Stimulated activated naive CD8-positive, alpha-beta T cell treated with anti-CD3 and anti-CD28 coated beads, Interleukin-15, amount 100 ng/mL, for 72 hours (primary cell): ENCODE measurements at regions not wholly inside any gene's neighbourhood (a gene's known extent, or its start where the extent isn't known, plus 50 kb on each side); places are given as distances from the start of the nearest gene placed in this dataset.

Source experiments
- ATAC-seq: fragments of 150-1000 bp; cut with Tn5 transposase; 2 replicates; pipeline ENCODE4 v1.10.0; 2021; ENCODE audit warnings: mild to moderate bottlenecking, moderate library complexity
- DNase-seq, 2 donors: peaks; one replicate each; pipeline ENCODE4 v3.0.0; 2021 to 2022
- H3K27ac Mint-ChIP-seq, 2 donors: one replicate each; pipeline ENCODE4 v1.8.0; 2022; ENCODE audit warnings: mild to moderate bottlenecking in 2 of 2, mixed read lengths in 2 of 2, moderate library complexity in 2 of 2
- H3K27me3 Mint-ChIP-seq: one replicate; pipeline ENCODE4 v1.8.0; 2022; ENCODE audit warnings: mixed read lengths
- H3K4me1 Mint-ChIP-seq: one replicate; pipeline ENCODE4 v1.8.0; 2022; ENCODE audit warnings: mild to moderate bottlenecking, mixed read lengths
- H3K4me3 Mint-ChIP-seq, 2 donors: one replicate each; pipeline ENCODE4 v1.8.0; 2022; ENCODE audit warnings: mild to moderate bottlenecking in 2 of 2, mixed read lengths in 2 of 2, moderate library complexity in 1 of 2
- H3K9me3 Mint-ChIP-seq, 2 donors: one replicate each; pipeline ENCODE4 v1.8.0; 2022; ENCODE audit warnings: mixed read lengths in 2 of 2

DNA sequence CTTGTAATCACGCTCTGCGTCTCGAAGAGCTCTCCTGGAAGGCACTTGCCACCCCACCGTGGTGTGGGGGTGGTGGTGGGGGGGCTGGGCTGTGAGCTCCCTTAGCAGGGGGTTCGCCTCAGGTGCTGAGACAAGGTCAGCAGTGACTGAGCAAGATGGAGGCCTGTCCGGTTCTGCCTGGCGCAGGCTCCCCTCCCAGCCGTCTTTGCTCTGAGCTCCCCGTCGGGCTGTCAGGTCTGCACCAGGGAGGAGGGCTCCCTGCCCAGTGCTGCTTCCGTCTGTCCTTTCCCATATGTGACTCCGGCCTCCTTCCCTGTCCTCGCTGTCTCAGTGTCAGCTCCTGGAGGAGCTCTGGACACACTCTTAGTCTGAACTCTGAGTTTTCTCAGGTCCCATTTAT is 80.0 kb downstream of the PLXNA1 start:
- Mint-ChIP-seq H3K27me3 (peaks cover 47% of the 10 kb centered on the region), H3K4me1 (no peaks in the 10 kb centered on the region), H3K4me3 (no peak overlapping the region), H3K9me3 (peaks cover 0 to 6% of the 10 kb centered on the region in 2 donors), H3K27ac (no peak overlapping the region)
- ATAC-seq: no peak
- DNase-seq: no peak

DNA sequence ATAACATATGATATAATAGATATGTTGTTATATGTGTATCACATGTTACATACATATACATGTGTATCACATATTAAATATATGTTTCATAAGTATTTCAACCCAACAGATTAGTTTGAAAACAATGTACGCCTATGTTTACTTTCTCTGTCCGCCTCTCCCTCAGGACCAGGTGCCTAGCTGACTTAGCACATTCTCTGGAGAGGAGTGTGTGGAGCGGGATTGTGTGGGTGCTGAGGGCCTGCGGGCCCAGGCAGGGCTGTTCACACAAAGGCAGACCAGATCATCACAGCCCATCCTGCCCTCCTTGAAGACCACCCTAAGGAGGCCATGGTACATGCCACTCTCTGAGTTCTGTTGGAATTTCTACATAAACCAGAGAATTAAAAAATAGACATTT is 81.0 kb downstream of the PLXNA1 start:
- H3K27ac Mint-ChIP-seq: peak overlapping the region in 1 of 2 donors; percentile 74

DNA sequence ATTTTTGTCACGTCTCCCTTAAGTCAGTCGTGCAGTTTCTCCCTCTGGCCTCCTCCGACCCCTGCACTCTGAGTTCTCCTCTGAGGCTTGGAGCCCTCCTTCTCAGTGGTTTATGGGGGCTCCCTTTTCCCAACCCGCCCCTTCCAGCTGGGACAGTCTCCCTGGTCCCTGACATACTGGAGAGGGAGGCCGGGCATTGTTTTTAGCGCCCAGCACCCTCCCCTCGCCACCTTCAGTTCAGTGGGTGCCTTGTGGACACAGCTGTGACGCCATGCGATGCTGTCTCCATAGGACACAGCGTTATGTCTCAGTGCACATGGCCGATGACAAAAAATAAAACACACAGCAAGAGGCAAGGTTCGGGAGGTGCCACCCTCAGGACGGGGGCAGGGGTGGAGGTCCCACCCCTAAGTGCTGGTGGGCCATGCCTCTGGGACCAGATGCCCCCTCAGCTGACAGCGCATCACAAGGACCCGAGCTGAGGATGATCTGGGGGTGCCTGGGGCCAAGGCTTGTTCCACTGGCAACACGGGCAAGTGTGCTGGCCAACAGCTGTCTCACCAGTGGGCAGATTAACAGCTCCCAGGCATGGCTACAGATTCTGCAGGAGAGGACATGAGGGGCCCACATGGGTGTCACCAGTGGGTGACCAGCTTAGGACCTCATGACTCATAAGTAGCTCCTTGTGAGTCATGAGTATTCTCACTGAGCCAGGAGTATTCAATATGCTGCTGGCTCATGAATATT is 81.6 kb downstream of the PLXNA1 start:
- Mint-ChIP-seq H3K27me3 (peaks cover 43% of the 10 kb centered on the region), H3K9me3 (peaks cover 0 to under 1% of the 10 kb centered on the region in 2 donors), H3K27ac (no peak overlapping the region), H3K4me1 (no peaks in the 10 kb centered on the region), H3K4me3 (no peak overlapping the region)
- ATAC-seq: no peak
- DNase-seq: no peak

More for the DNA sequence above, 81.0 kb downstream of the PLXNA1 start:
- Mint-ChIP-seq H3K9me3 (peaks cover 0 to 6% of the 10 kb centered on the region in 2 donors), H3K27me3 (peaks cover 50% of the 10 kb centered on the region), H3K4me3 (no peak overlapping the region), H3K4me1 (no peaks in the 10 kb centered on the region)
- ATAC-seq (no peak), DNase-seq (no peak)

DNA sequence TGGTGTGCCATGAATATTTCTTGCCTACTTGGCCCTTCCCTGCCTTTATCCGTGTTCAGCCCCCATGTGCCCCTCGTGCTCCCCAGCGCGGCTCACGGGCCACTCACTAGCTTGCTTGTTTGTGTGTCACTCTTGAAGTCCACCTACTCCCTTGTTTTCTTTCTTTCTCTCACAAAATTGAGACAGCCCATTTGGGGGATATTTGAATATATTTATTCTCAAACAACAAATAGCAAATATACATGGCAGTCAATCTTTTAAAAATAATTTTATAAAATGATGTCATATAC is 82.2 kb downstream of the PLXNA1 start:
- H3K4me1 Mint-ChIP-seq: no peaks in the 10 kb centered on the region
- no peak overlapping the region for H3K27ac Mint-ChIP-seq
- no peak for ATAC-seq
- no peak overlapping the region for H3K4me3 Mint-ChIP-seq
- H3K27me3 Mint-ChIP-seq: peaks cover 41% of the 10 kb centered on the region
- no peak for DNase-seq
- H3K9me3 Mint-ChIP-seq: no peaks in the 10 kb centered on the region

DNA sequence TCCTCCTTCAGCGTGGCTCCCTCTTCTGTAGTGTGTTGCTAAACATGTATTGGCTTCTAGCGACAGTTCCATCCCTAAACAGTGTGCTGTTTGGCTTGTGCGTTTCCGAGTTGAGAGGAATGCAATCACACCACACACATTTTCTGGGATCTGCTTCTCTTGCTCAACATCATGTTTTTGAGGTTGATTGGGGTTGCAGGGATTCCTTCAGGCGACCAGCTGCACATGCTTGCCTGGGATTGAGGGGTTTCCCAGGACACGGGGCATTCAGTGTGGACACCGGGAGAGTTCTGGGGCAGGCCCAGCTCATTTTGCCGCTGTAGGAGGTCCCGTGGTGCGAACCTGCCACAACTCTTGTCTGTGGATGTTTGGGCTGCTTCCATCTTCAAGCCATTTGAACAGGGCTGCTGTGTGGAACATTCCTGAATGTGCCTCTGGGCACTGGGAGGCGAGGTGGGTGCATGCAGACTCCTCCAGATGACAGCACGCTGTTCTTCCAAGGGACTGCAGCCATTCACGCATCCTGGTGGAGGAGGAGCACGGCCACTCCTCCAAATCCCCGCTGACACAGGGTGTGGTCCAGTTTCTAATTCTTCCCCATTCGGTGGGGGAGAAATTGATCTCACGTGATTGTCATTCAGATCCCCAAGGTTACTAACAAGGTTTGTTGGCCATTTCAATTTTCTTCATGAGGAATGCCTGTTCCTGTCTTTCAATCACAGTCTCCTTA is 82.8 kb downstream of the PLXNA1 start:
- ATAC-seq (no peak), DNase-seq (no peak)
- Mint-ChIP-seq H3K4me3 (no peak overlapping the region), H3K4me1 (no peaks in the 10 kb centered on the region), H3K27ac (no peak overlapping the region), H3K9me3 (no peaks in the 10 kb centered on the region), H3K27me3 (peaks cover 41% of the 10 kb centered on the region)

DNA sequence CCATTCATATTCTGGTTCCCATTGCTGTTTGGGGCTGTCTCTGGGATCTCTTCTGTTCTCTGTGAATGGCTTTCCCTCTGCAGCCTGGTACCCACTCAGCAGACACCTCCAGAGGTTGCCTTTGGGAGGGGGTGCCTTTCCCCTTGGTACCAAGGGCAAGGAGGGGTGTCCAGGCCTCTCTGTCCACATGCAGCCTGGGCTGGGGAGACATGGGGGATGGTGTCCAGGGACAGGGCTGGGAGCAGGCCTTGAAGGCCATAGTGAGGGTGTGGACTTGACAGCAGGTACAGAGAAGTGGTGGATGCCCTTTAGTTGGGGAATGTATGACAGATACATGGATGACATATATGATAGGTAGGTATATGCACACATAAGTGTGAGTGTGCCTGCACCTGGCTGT is 83.7 kb downstream of the PLXNA1 start:
- no peak overlapping the region for H3K4me3 Mint-ChIP-seq
- DNase-seq: no peak
- H3K27ac Mint-ChIP-seq: no peak overlapping the region
- H3K27me3 Mint-ChIP-seq: peaks cover 38% of the 10 kb centered on the region
- H3K9me3 Mint-ChIP-seq: no peaks in the 10 kb centered on the region
- ATAC-seq: no peak
- H3K4me1 Mint-ChIP-seq: no peaks in the 10 kb centered on the region

DNA sequence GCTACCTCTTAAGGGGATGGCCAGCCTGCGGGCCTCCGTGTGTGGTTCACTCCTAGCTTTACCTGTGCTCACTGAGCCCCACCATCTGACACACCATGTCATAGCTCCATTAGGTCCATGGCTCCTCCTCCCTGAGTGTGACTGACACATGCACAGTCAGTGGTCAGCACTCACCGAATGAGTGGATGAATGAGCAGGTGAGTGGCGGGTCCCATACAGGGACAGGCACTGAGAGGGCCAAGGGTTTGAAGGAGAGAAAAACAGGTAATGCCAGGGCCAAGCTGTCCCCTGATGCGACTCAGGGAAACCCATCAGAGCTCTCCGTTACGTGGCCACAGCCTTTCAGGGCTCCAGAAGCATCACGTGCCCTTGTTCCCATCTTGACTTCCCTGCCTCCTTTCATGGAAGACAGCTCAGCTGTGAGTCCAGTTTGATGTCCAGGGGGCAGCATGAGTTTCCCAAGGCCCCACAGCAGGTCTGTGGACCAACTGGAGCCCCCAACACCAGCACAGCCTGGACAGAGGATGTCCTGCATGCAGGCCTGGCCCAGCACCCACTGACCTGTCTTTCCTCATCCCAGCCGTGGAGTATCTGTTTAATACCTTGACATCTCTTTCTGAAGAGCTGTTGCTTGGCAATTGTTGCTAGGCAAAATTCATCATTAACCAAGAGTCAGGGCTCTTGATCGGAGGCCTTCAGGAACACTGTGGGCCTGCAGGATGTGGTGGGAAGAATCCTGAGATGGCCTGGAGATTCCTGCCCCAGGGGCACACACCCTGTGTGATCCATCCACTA is 84.4 kb downstream of the PLXNA1 start:
- DNase-seq (no peak), ATAC-seq (no peak)
- Mint-ChIP-seq H3K27me3 (peaks cover 34% of the 10 kb centered on the region), H3K4me1 (no peaks in the 10 kb centered on the region), H3K27ac (no peak overlapping the region), H3K4me3 (no peak overlapping the region), H3K9me3 (no peaks in the 10 kb centered on the region)

DNA sequence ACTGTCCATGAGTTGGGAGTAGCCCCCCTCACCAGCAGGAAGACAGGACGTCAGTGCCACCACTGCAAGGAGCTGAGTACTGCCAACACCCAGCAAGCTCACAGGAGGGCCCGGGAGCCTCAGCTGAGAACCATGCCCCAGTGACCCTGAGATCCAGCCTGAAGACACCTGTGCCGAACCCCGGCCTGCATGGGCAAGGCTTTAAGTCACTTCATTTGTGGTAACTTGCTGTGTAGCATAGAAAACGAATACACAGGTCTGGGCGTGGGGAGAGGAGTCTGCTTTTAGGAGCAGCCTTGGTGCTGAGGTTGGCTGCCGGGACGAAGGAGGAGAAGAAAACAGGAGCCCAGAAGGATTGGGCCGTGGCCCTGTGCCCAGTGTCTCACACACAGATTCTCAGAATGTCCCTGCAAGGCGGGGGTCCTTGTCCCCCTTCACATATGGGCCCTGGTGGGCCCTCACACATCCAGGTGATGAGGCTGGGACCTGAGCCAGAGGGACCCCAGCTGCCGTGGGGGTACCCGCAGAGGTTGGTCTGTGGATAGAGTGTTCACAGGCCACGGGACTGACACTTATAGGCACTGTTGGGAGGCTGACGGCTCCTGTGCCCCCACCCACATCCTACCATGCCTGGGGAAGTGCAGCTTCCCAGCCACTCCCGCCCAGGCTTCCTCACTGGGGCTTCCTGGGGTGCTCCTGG is 85.3 kb downstream of the PLXNA1 start:
- Mint-ChIP-seq H3K27ac (no peak overlapping the region), H3K27me3 (peaks cover 28% of the 10 kb centered on the region), H3K4me1 (no peaks in the 10 kb centered on the region), H3K9me3 (no peaks in the 10 kb centered on the region), H3K4me3 (no peak overlapping the region)
- ATAC-seq (no peak), DNase-seq (no peak)

DNA sequence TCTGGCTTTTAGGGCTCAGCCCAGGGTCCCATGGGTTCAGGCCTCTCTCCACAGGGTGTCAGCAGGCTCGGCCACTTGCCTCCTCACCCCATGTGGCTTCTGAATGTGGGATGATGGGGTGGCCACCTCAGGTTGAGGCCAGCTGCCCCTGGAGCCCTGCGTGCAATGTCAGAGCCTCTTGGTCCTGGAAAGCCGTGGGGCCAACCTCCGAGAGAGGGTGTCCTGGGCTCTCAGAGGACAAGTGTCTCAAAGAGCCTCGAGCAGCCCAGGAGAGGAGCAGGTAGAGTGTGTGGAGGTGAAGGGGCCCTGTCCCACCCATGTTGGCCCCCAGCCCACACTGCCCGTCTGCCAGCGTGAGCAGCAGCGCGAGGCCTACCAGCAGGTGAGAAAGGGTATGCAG is 86.0 kb downstream of the PLXNA1 start:
- H3K9me3 Mint-ChIP-seq: no peaks in the 10 kb centered on the region
- H3K4me3 Mint-ChIP-seq: no peak overlapping the region
- no peak for ATAC-seq
- H3K4me1 Mint-ChIP-seq: no peaks in the 10 kb centered on the region
- DNase-seq: no peak
- H3K27ac Mint-ChIP-seq: no peak overlapping the region
- peaks cover 26% of the 10 kb centered on the region for H3K27me3 Mint-ChIP-seq

DNA sequence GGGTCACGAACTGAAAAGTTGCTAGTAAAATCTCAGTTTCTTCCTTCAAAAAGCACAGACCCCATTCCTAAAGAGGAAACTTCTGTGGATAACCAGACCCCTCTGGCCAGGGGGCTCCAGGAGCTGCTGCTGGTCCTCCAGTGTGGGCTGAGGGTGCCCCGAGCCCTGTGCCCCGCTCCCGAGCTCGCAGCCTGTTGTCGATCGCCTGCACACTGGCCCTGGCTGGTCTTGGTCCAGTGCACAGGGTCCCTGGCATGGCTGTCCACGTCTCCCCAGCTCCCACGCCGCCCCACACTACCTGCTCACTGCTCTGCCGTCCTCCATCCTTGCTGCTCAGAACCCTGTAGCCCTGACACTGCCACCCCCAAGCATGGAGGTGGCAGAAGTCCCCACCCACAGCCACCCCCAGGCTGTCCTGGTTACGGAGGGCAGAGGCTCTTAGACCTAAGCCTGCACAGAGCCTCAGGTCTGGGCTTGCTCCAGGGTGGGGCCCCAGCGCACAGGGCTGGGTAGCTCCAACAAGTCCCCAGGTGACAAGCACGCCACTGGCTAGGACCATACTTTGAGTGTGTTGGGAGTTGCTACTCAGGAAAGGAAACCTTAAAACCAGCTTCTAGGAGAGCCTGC is 87.0 kb downstream of the PLXNA1 start:
- DNase-seq (no peak), ATAC-seq (no peak)
- Mint-ChIP-seq H3K4me1 (no peaks in the 10 kb centered on the region), H3K9me3 (no peaks in the 10 kb centered on the region), H3K4me3 (no peak overlapping the region), H3K27me3 (peaks cover 26% of the 10 kb centered on the region), H3K27ac (no peak overlapping the region)

DNA sequence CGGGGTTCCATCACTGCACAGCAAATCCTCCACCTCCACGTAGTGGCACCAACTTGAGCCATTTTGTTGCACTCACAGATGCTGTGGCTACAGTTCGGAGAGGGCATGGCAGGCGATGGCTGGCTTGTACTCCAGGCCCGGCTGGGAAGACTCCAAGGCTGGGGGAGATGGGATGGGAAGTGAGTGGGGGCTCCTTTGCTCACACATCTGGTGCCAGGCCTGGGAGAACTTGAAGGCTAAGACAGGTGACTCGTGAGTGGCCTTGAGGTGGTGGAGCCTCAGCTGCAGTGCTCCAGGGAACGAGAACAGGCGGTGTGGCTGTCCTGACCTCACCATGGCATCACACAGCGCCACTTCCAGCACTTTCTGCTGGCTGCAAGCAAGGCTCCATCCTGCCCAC is 87.9 kb downstream of the PLXNA1 start:
- Mint-ChIP-seq H3K27me3 (peaks cover 25% of the 10 kb centered on the region), H3K4me3 (no peak overlapping the region), H3K27ac (no peak overlapping the region), H3K9me3 (no peaks in the 10 kb centered on the region), H3K4me1 (no peaks in the 10 kb centered on the region)
- ATAC-seq (no peak), DNase-seq (no peak)

DNA sequence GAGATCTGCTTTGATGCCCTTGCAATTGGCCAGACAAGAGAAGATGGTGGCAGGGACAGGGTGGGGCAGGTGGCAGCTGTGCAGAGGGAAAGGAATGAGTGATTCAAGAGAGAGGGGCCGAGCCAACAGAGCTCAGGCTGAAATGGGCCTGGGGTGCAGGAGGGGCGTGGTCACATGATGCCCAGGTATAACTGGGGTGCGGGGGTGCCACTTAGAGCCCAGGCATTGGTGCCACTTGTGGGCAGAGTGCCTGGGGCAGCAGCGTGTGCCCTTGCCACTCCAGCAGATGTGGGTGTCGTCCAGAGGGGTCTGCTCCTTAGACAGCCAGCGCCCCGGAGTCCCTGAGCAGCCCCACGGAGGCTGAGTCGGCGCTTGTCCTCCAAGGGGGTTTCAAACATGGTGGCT is 88.7 kb downstream of the PLXNA1 start:
- ATAC-seq (no peak), DNase-seq (no peak)
- no peaks in the 10 kb centered on the region for H3K4me1 Mint-ChIP-seq
- H3K4me3 Mint-ChIP-seq: no peak overlapping the region
- no peak overlapping the region for H3K27ac Mint-ChIP-seq
- no peaks in the 10 kb centered on the region for H3K9me3 Mint-ChIP-seq
- peaks cover 16% of the 10 kb centered on the region for H3K27me3 Mint-ChIP-seq

DNA sequence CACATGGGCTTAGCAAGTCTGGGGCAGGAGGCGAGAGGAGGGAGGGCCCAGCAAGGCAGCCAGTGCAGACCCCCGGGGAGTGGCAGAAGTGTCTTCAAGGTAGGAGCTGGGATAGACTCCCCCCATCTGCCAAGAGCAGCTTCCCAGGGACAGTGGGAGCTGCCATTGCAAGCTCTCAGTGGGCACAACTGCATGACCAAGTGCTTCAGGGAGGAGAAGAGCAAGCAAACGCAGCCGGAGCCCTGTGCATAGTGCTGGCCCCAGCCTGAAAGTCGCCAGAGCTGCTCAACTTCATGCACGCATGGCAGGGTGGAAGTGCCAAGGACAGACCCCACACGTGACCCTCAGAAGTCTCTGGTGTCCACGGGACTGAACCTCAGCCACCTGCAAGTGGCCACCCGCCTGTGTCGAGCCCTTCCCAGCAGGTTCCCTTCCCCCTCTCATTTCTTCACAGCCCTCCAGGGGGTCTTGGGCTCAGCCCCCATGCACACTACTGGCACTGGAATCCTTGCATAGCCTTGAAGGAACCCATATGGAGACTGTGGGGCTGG is 89.4 kb downstream of the PLXNA1 start:
- Mint-ChIP-seq H3K4me1 (no peaks in the 10 kb centered on the region), H3K9me3 (no peaks in the 10 kb centered on the region), H3K27me3 (peaks cover 9% of the 10 kb centered on the region), H3K4me3 (no peak overlapping the region), H3K27ac (no peak overlapping the region)
- DNase-seq (no peak), ATAC-seq (no peak)

DNA sequence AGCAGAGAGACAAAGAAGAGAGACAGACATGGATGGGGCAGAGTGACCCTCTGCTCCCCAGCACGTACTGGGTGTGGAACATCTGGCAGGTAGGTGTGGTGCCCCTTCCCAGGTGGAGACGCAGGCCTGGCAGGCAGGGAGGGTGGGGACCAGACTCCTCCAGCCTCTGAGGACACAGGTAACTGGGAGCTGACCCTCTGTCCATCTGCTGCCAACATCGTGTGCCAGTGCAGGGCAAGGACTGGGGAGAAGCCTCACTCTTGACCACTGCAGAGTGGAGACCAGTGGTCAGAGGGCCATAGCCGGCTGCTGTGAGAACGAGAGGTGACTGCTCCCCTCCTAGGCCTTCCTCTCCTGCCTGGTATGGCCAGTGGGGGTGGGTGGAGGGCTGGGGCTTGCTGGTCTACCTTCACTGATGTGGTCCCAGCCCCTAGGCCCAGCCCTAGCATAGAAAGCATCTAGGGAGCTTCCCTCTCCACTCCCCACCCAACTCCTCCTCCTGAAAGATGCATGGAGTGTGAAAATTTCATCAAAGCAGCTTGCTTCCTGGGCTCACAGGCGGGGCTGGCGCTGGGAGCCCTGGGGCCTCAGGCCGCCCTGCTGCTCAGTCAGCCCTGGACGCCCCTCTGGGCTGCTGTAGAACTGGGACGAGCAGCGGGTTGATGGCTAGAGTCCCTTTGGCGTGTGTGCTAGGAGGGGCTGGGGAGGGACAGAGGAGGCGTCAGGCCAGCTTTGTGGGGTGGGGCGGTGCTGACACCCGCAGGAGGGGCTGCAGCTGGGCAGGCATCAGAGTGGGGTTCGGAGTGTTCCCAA is 90.3 kb downstream of the PLXNA1 start:
- Mint-ChIP-seq H3K4me1 (no peaks in the 10 kb centered on the region), H3K9me3 (no peaks in the 10 kb centered on the region), H3K4me3 (no peak overlapping the region), H3K27me3 (peaks cover under 1% of the 10 kb centered on the region), H3K27ac (no peak overlapping the region)
- ATAC-seq (no peak), DNase-seq (no peak)
